Hematopoietic multipotent progenitor cell (in vitro differentiated cells): ENCODE measurements at regions not wholly inside any gene's neighbourhood (a gene's known extent, or its start where the extent isn't known, plus 50 kb on each side); places are given as distances from the start of the nearest gene placed in this dataset.
"Not testable (repeated sequence)": the region's sequence is repeated elsewhere in the genome, so short reads cannot be mapped to it uniquely, and the experiment has no call there.

Source experiments
- DNase-seq, 3 donors: peaks; one replicate each; pipeline ENCODE4 v3.0.0-alpha.2; 2011 to 2015; ENCODE audit warnings: low read depth in 2 of 3, low spot score in 2 of 3

DNA sequence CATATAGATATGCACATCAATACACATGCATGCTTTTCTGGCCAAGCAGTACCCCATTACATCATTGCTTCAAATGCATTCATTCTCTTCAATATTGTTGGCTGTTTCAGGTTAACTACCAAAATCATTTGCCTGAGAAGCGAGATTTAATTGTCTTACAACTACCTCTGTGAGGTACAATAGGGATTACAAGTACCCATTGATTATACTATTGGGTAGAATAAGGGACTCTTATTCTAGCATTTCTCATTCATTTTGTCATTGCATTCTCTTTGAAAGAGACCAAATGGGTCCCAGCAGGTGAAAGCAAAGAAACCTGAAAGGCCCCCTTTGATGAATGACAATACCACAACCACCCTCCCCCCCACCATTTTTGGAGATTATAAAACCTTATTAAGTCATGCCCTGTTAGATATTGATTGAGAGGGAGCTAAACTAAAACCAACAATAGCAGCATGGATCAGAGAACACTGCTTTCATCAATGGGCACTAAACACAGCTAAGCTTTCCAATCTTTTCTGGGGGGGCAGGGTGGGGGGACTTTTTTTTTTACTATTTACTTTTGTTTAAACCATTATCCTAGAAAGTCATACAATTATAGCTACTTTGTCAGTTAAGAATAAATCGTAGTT is 375.0 kb upstream of the CCNH start:
- DNase-seq, result no peak

DNA sequence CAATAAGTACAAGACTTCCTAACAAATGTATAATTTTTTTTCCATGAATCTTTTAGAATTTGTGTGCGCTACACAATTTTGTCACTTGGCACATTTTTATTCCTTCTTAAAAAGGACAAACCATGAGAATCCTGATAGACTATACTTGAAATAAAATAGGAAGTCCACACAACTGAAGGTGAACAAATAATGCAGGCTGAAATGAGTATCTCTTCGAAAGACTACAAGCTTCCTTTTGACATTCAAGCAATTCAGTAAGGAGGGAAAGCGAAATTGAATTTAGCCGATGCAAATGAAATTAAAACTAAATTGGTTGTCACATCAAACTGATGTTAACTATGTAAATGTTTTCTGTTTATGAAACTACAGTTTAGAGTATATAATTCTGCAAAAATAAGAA is 374.4 kb upstream of the CCNH start:
- DNase-seq, result no peak

DNA sequence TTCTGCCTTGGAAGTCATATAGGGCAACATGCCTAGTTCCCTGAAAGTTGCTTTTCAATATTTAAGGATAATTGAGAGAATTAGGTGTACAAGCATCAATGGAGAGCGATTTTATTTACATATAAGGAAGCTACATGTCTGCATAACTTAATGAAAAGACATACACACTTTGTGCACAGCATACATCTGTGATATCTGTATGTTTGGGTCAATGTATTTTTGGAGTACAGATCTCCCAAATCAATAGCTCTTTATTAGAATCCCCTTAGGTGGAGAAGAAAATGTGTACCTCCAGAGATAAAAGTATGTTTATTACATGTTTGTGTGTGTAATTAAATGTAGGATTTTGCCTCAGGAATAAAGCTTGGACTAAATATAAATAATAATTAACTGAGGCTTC is 373.7 kb upstream of the CCNH start:
- DNase-seq, result no peak

DNA sequence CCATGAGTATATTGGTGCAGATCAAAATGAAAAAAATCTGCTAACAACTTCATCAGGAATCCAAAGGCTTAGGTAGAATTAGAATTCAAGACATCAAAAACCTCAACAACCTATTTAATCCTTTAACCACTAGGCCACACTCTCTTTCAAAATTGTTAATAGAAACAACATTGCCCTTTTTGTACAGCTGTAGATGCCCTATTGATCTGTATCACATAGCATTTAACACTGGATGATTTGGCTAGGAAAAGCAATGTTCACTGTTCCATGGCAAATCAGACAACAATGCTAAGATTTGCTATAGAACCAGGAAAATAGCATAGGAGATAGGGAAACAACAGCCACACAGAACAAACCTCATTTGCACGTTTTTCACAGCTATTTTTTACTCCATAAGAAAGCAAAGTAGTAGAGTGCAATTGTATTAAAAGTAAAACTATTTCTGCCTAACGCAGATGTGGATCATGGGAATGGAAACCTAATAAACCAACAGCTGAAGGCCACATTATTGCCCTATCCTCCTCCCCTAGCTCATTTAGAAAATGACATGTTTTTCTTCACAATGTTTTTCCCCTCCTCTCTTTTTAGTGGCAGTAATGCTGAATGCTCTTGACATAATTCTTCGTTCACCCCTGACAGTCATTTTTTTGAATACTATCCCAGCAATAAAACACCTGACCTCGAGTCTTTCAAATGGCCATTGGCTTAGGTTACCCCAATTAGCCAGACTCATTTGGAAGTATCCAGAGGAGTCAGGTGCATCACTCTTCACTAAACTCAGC is 373.0 kb upstream of the CCNH start:
- DNase-seq, result no peak

DNA sequence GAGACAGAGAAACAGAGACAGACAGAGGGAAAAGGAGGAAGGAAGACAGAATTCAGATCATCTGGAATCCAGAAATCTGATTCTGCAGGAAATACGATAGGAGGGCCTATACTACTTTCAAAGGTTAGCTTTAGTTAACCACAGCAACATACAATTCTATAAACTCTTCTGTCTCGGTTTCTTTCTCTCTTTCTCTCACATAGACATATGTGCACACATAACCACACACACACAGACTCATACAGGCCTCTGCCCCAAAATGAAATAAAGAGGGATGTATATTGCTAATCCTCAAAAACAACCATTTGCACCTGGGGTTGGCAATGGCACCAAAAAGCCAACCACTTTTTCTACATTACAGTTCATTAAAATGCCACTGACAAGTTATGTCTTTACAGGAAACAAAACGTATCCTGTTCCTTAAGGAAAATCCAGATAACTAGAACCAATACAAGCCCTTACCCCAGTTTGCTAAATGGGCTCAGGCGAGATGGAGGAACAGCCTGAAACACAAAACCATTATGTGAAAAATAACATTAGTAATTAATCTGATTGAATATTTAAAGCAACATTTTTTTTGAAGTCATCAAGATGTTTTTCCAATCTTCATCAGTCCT is 372.3 kb upstream of the CCNH start:
- no peak for DNase-seq

DNA sequence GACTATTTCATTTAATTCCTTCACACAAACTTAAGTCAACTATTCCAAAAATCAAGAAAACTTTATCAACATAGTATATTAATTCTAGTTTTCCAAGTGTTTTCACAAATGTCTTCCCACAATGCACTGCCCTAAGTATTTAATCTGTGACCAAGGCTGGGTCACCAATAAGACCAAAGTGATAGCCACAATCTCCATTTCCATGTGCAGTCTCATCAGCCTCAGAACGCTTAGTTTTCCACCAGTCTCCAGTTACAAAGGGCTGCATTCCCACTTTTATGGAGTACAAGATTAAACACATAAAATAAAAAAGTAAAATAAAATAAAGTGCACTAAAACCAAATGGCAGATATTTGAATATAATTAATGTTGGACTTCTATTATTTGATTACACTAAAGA is 371.6 kb upstream of the CCNH start:
- no peak for DNase-seq

DNA sequence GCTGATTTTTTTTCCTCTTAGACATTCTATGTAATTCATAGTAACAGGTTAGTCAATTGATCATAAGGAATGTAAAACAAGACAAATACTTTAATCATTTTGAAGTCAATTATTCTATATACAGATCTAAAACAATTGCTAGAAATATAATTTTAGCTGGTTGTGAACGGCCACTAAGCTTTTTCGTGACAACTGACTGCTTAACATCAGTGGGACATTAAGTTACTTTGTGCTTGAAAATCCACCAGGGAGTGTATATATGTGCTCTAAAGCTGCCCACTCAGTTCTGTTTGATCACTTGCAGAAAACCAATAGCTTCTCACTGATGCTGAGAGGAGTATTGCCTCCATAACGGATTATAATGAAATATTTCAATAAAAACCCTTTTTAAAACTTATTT is 370.2 kb upstream of the CCNH start:
- no peak for DNase-seq

DNA sequence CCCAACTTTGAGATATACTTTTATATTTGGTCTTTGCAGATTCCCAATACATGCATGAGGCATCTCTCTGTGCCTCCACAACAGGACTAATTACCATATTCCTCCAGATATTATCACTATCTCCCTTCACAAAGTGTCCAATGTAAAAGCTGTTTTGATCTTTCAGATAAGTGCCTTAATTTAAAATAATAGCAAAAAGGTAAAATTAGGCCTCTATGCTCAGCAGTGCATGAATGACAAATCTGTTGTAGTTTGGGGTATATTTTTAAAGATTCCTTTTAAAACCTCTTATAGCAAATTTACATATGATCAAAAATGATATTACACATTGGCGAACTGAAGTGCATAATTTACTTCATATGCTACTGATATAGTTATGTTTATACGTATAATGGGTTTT is 369.2 kb upstream of the CCNH start:
- no peak for DNase-seq

DNA sequence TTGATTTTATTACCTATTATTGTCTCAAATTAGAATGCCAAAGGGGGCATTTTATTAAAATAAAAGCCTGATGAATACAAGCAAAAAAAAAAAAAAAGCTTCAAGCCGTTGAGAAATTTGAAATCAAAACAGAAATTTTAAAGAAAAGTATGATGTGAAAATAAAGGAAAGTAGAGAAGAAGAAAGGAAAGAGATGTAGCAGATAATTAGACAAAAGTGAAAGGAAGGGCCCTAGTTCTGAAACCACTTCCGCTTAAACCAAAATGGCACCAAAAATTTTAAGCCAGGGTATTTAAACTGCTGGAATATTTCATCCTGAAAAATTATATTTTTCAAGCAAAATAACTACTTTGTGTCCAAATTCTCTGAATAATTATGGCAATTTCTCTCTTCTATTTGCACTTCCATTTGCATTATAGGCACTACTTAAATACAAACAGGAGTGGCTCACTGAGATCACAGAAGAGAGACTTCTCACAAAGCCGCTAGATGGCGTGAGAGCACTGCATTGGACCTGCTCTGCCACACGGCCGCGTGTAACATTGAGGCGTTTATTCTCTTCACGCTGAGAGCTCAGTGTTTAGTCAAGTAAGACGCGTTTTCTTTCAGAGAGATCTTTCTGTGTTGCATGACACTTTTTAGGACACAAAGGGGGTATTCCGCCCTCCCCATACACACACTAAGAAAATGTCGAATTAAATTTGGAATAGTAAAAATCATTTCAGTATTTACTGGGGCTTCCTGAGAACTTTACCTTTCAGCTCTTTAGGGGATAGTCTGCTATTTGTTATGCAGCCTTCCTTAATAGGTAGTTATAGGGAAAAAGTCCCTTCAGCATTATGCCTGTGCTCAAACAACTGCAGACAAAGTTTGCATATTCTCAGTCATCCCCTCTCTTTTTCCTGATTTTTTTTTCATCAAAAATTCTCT is 368.4 kb upstream of the CCNH start:
- peak; percentile 37 to 93 (median 78) for DNase-seq

DNA sequence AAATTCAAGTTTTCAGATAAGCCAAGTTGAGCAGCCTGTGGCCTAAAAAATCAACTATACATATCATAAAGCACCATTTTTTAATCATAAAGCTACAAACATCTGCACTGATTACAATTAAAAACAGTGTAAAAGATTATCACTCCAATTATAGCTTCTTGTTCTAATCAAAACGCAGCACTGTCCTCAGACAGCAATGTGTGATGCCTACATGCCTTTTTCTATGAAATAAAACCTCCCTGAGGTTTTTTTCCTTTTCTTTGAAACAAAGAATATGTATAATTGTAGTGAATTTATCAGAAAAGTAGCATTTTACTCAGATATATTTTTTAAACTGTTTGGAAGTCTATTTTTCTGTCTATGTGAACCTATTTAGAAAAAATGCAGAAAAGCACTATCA is 366.1 kb upstream of the CCNH start:
- DNase-seq, result no peak

DNA sequence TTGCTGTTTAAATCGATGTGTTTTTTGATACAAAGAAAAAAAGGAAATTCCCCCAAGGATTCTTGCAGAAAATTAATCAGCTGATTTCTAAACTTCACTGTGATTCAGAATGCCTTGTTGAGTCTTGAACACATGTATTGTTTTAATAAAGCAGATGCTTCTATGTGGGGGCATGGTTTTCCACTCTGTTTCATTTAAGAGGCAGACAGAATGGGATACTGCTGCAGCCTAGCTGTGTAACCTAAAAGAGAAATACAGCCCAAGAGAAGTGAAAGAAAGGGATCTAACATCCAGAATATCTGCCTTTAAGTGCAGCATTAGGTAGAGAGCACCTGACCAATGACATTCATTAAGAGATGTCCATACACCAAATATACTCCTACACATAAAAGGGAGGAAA is 365.1 kb upstream of the CCNH start:
- no peak for DNase-seq

DNA sequence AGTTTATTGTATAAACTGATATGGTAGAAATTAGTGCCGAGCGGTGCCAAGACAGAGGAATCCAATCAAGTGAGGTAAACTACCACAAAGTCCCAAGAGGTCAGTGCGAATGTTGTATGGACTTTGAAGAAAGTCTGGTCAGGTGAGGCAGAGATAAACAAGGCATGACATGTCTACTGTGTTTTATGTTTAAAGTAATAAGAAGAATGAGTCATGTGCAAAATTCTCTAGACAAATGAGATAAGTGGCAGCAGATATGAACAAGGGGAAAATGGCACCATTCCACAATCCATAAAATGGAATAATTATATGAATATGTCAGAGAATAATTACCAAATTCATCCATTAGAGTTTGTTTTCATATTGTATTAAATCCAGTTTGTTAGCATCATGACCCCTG is 364.1 kb upstream of the CCNH start:
- DNase-seq, result no peak

DNA sequence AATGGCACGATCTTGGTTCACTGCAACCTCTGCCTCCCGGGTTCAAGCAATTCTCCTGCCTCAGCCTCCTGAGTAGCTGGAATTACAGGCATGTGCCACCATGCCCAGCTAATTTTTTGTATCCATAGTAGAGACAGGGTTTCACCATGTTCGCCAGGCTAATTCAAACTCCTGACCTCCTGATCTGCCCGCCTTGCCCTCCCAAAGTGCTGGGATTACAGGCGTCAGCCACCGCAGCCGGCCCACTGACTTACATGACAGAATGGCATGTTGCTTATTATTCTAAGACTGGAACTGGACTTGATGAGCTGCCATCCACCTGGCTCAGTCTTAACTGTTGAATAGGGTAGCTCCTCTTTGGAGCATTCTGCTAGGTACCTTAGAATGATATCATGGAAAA is 363.6 kb upstream of the CCNH start:
- DNase-seq, result not testable (repeated sequence)

DNA sequence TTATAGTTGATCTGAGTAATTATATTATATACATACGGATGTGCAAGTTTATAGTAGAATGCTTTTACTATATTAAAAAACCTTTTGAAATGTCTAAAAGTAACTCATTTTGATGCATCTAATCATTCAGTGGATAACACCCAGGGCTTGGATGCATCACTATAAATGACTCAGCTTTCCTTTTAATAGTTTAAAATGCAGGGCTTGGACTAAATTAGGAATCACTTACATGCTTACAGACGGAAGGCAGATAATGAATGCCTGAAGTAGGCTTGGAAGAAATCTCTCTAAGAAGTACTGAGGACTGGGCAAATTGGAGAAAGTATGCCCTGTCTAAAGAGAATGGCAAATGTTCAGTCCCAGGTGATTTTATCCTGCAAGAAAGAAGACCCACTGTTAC is 362.5 kb upstream of the CCNH start:
- no peak for DNase-seq

DNA sequence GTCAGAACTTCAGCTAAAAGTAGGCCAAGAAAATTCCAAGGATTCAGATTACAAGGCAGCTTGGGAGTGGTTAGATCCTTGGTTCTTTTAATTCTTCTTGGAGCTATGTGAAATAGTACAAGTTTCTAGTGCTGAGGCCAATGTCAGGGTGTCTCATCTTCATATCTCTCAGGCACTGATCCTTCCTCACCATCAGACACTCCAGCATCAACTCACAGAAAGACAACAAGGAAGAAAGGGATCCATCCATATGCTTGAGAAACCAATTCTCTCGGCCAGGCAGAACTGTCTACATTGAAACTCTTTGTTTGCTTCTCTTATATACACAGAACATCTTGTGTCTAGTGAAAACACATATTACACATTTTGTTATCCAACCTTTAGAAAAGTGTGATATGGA is 362.1 kb upstream of the CCNH start:
- no peak for DNase-seq

DNA sequence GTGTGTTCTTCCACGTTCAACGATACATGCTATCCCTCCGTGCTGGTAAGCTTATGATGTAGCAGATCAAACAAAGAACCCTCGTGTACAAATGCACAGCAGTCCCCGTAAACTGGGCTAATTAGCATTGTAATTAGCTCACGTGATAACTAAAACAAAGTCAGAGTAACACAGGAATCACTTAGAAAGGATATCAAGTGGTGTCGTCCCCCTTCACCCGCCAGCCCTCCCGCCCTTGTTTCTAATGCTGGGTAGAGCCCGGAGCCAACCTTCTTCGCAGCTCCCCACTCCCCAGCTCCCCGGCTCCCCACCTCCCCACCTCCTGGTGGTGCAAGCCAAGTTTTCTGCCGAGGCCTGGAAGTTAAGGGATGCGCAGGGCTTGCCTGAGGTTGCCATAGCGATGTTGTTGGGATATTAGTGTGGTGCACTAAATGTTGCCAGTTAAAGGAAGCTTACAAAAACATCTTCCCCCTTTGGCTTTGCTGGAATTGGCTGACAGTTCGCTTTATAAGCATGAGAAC is 357.9 kb upstream of the CCNH start:
- no peak for DNase-seq

DNA sequence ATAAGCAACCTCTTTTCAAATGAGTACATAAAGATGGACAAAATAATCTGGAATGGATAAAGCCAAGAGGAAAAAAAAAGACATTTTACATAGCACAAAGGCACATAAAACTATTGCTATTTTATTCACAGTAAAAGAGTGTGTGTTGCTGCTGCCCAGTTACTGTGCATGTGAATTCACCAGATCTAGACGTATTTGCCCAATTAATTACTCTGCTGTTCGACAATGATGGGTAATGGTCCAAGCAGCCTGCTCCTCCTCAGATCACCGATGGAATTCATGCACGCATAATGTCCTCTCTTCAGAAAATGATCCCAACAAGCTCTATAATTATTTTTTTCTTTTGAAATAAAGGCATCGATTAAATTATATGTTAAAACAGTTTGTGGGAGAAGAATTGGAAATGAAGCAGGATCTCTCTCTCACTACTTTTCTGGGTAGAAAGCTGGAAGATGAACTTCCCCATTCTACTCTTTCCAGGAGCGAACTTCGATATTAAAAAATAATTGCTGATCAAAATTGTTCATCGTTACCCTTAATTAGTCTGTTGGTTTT is 357.4 kb upstream of the CCNH start:
- DNase-seq, result no peak

DNA sequence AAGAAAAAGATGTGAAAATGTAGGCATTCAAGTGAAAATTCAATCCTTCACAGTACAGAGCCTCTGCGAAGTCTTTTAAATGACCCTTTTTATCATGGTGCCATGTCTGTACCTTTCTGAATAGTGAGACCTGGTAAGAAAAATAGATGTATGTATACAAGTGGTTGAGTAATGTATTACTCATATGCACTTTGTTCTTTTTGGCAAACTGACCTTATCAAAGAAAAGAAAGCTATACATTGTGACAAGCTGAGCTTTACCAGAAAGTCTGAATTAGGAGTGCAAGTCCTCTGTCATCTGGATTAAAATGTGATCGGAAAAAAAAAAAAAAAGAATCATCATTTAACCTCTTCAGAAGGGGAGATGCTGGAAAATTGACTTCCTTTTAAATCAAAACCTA is 356.4 kb upstream of the CCNH start:
- DNase-seq, result no peak

DNA sequence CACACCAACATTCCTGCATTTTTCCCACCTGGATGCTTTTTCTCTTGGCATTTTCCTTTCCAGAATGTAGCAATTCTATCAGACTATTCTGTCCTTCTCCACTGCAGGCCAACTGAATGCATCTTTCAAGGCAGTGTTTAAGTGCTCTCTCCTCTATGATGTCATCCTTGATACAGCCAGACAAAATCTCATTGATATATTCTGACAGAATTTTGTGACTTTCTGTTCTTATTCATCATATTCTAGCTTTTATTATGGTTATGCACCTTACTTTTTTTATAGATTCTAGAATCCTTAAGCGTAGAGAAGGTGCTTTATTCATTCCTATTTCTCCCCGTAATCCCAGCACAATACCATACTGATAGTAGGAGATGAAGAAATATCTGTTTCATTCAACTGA is 355.5 kb upstream of the CCNH start:
- no peak for DNase-seq

DNA sequence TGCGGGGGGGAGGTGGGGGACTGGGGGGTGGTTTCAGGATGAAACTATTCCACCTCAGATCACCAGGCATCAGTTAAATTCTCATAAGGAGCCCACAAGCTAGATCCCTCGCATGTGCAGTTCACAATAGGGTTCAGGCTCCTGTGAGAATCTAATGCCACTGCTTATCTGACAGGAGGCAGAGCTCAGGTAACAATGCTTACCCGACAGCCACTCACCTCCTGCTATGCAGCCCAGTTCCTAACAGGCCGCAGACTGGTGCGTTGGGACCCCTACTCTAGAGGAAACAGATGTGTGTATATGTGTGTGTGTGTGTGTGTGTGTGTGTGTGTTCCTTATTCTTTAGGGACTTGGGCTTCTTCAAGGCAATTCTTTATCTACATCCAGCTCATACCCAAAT is 352.3 kb upstream of the CCNH start:
- DNase-seq, result no peak

DNA sequence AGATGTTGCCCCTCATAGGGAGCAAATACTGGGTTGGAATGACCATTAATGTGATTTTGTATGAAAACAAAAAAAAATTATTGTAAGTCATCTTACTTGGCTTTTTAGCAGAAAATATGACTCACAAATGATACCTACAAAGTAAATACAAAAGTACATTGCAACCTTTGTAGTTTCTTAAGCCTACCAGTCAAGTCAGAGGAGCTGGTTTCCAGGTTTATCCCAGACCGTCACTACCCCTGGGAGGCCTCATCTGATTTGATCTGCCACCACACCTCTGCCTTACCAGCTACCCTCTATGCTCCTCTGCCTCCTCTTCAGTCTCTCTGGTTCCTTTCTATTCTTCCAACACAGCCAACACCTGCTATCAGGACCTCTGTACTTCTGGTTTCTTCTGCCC is 349.9 kb upstream of the CCNH start:
- DNase-seq, result no peak
